WTC11 (cell line): ENCODE measurements at regions not wholly inside any gene's neighbourhood (a gene's known extent, or its start where the extent isn't known, plus 50 kb on each side); places are given as distances from the start of the nearest gene placed in this dataset.
A peak's percentile ranks its signal among the peaks of the same experiment; 100 is the strongest.

ENCODE experiments used
- ATAC-seq: fragments of 200-7000 bp; cut with Tn5 transposase; 2 replicates; pipeline ENCODE4 v1.10.0; 2021; ENCODE audit warnings: mild to moderate bottlenecking, moderate library complexity
- CTCF ChIA-PET: fragments of 300-600 bp; sonication (Branson Sonifier 250); formaldehyde crosslinking; loops from one replicate; lab custom pipeline; 2021; ENCODE audit warnings: antibody characterized with exemption; lab: Charles Lee
- POLR2A ChIA-PET: fragments of 350-600 bp; sonication (Branson Sonifier 250); formaldehyde crosslinking; loops from one replicate; lab custom pipeline; 2021; ENCODE audit warnings: antibody characterized with exemption; lab: Charles Lee
- DNase-seq: peaks from one replicate; pipeline ENCODE4 v3.0.0; 2021; ENCODE audit warnings: low spot score
- H3K27ac Mint-ChIP-seq: 2 replicates; pipeline ENCODE4 v1.8.0; 2021; ENCODE audit warnings: mixed read lengths
- H3K27me3 Mint-ChIP-seq: 2 replicates; pipeline ENCODE4 v1.8.0; 2021; ENCODE audit warnings: low read depth, mild to moderate bottlenecking, moderate library complexity, mixed read lengths
- H3K36me3 Mint-ChIP-seq: 2 replicates; pipeline ENCODE4 v1.8.0; 2021; ENCODE audit warnings: mixed read lengths
- H3K4me1 Mint-ChIP-seq: 2 replicates; pipeline ENCODE4 v1.8.0; 2022; ENCODE audit warnings: mixed read lengths
- H3K4me3 Mint-ChIP-seq: 2 replicates; pipeline ENCODE4 v1.8.0; 2021; ENCODE audit warnings: mild to moderate bottlenecking, moderate library complexity, mixed read lengths
- H3K9me3 Mint-ChIP-seq: 2 replicates; pipeline ENCODE4 v1.8.0; 2021; ENCODE audit warnings: mixed read lengths
- GABPB1 ChIP-seq: sonication (generic); formaldehyde crosslinking; IDR thresholded peaks from 2 replicates; pipeline ENCODE4 v1.8.1; 2023; ENCODE audit warnings: mild to moderate bottlenecking, missing genetic modification reagents
- HMGA2 ChIP-seq: fragments of 250-450 bp; sonication (Bioruptor Pico); IDR thresholded peaks from 2 replicates; pipeline ENCODE4 v1.4.0; 2021; ENCODE audit warnings: mild to moderate bottlenecking, moderate library complexity
- JAZF1 ChIP-seq: fragments of 250-450 bp; sonication (Bioruptor Pico); IDR thresholded peaks from 2 replicates; pipeline ENCODE4 v1.9.0; 2021; ENCODE audit warnings: moderate library complexity, mild to moderate bottlenecking, inconsistent platforms
- NR2C2 ChIP-seq: sonication (generic); formaldehyde crosslinking; IDR thresholded peaks from 2 replicates; pipeline ENCODE4 v1.8.0; 2022; ENCODE audit warnings: mild to moderate bottlenecking, missing genetic modification reagents
- RORB ChIP-seq: fragments of 250-450 bp; sonication (Bioruptor Pico); IDR thresholded peaks from 2 replicates; pipeline ENCODE4 v1.9.0; 2021; ENCODE audit warnings: mild to moderate bottlenecking
- SOX15 ChIP-seq: fragments of 250-450 bp; sonication (Bioruptor Pico); IDR thresholded peaks from 2 replicates; pipeline ENCODE4 v1.9.0; 2021; ENCODE audit warnings: mild to moderate bottlenecking
- ZNF121 ChIP-seq: sonication (generic); formaldehyde crosslinking; IDR thresholded peaks from 2 replicates; pipeline ENCODE4 v1.8.0; 2023; ENCODE audit warnings: missing genetic modification reagents
- ZNF396 ChIP-seq: fragments of 250-450 bp; sonication (Bioruptor Pico); IDR thresholded peaks from 2 replicates; pipeline ENCODE4 v1.8.0; 2021; ENCODE audit warnings: mild to moderate bottlenecking, moderate library complexity, borderline replicate concordance
- ZNF423 ChIP-seq: fragments of 250-450 bp; sonication (Bioruptor Pico); IDR thresholded peaks from 2 replicates; pipeline ENCODE4 v2.1.2; 2022; ENCODE audit warnings: mild to moderate bottlenecking, moderate library complexity
- TF ChIP-seq, protein P1 (sequence below): sonication (generic); formaldehyde crosslinking; IDR thresholded peaks from 2 replicates; pipeline ENCODE4 v1.8.0; 2022; ENCODE audit warnings: mild to moderate bottlenecking, missing genetic modification reagents
- TF ChIP-seq, protein P2 (sequence below): sonication (generic); formaldehyde crosslinking; IDR thresholded peaks from 2 replicates; pipeline ENCODE4 v1.8.0; 2022; ENCODE audit warnings: mild to moderate bottlenecking, missing genetic modification reagents
- TF ChIP-seq, protein P3 (sequence below): sonication (generic); formaldehyde crosslinking; IDR thresholded peaks from 2 replicates; pipeline ENCODE4 v1.8.0; 2023; ENCODE audit warnings: mild to moderate bottlenecking, missing genetic modification reagents
- TF ChIP-seq, protein P4 (sequence below): sonication (generic); formaldehyde crosslinking; IDR thresholded peaks from 2 replicates; pipeline ENCODE4 v1.8.1; 2022; ENCODE audit warnings: low read depth, mild to moderate bottlenecking, moderate library complexity, missing genetic modification reagents, borderline replicate concordance
- TF ChIP-seq, protein P5 (sequence below): sonication (generic); formaldehyde crosslinking; IDR thresholded peaks from 2 replicates; pipeline ENCODE4 v1.8.0; 2022; ENCODE audit warnings: mild to moderate bottlenecking, missing genetic modification reagents
- TF ChIP-seq, protein P6 (sequence below): fragments of 250-450 bp; sonication (Bioruptor Pico); IDR thresholded peaks from 2 replicates; pipeline ENCODE4 v1.9.0; 2021; ENCODE audit warnings: mild to moderate bottlenecking, borderline replicate concordance

DNA sequence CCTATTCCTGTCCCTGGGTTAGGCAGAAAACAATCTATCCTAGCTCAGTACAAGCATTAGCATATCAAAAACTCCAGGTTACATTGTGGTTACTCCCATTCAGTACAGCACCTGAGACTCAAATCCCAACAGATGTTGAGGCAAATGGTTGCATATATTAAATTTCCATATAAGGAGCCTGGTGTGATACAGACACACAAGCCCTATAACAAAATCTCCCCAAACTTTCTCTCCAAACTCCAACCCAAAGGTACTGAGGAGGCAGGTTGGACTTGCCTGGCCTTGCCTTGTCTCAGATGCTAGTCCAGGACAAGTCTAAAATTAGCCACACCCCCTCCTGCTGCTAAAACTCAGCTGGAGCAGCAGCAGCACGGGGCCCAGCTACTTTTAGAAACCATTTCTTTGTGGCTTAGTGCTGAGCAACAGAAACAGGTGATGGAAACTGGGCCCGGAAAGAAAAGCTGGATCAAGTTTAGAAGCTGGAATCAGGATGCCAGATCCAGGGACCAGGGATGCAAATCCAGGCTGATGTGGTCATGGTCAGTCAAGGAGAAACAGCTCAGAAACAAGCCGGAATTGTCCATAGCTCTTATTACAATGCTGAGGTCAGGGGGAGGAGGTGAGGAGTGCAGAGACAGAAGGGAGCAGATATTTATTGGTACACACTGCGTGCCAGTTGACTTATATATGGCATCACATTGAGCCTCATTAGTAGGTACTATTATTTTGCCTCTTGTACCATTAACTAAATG, 73.7 kb upstream of the AMOTL1 start:
- H3K4me3 Mint-ChIP-seq = no peak overlapping the region
- H3K4me1 Mint-ChIP-seq = peaks cover 21% of the 10 kb centered on the region
- ATAC-seq (peak; percentile 83), DNase-seq (no peak)
- ChIA-PET CTCF (interaction anchor here (1.1 to 2.9 kb wide), 4 partner anchors 12 to 92 kb away, joined by 3 to 9 read pairs (median 4); no protein-coding TSS in a partner anchor), POLR2A (no interaction called here)
- H3K27me3 Mint-ChIP-seq = no peaks in the 10 kb centered on the region; the same call in 1 of the 2 replicates
- TF ChIP-seq, protein P1, sequence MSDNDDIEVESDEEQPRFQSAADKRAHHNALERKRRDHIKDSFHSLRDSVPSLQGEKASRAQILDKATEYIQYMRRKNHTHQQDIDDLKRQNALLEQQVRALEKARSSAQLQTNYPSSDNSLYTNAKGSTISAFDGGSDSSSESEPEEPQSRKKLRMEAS (CRISPR knock-in tag) = no peak
- no peak for TF ChIP-seq ZNF423 (CRISPR knock-in tag)
- TF ChIP-seq, protein P2, sequence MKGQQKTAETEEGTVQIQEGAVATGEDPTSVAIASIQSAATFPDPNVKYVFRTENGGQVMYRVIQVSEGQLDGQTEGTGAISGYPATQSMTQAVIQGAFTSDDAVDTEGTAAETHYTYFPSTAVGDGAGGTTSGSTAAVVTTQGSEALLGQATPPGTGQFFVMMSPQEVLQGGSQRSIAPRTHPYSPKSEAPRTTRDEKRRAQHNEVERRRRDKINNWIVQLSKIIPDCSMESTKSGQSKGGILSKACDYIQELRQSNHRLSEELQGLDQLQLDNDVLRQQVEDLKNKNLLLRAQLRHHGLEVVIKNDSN (CRISPR knock-in tag) = no peak
- no peak for TF ChIP-seq ZNF396 (CRISPR knock-in tag)
- no peak for TF ChIP-seq GABPB1 (CRISPR knock-in tag)
- no peak for TF ChIP-seq ZNF121 (CRISPR knock-in tag)
- TF ChIP-seq, protein P3, sequence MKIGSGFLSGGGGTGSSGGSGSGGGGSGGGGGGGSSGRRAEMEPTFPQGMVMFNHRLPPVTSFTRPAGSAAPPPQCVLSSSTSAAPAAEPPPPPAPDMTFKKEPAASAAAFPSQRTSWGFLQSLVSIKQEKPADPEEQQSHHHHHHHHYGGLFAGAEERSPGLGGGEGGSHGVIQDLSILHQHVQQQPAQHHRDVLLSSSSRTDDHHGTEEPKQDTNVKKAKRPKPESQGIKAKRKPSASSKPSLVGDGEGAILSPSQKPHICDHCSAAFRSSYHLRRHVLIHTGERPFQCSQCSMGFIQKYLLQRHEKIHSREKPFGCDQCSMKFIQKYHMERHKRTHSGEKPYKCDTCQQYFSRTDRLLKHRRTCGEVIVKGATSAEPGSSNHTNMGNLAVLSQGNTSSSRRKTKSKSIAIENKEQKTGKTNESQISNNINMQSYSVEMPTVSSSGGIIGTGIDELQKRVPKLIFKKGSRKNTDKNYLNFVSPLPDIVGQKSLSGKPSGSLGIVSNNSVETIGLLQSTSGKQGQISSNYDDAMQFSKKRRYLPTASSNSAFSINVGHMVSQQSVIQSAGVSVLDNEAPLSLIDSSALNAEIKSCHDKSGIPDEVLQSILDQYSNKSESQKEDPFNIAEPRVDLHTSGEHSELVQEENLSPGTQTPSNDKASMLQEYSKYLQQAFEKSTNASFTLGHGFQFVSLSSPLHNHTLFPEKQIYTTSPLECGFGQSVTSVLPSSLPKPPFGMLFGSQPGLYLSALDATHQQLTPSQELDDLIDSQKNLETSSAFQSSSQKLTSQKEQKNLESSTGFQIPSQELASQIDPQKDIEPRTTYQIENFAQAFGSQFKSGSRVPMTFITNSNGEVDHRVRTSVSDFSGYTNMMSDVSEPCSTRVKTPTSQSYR (CRISPR knock-in tag) = no peak
- TF ChIP-seq, protein P4, sequence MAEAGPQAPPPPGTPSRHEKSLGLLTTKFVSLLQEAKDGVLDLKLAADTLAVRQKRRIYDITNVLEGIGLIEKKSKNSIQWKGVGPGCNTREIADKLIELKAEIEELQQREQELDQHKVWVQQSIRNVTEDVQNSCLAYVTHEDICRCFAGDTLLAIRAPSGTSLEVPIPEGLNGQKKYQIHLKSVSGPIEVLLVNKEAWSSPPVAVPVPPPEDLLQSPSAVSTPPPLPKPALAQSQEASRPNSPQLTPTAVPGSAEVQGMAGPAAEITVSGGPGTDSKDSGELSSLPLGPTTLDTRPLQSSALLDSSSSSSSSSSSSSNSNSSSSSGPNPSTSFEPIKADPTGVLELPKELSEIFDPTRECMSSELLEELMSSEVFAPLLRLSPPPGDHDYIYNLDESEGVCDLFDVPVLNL (CRISPR knock-in tag) = no peak
- no peak for TF ChIP-seq NR2C2 (CRISPR knock-in tag)
- TF ChIP-seq JAZF1 (CRISPR knock-in tag) = no peak
- TF ChIP-seq HMGA2 = no peak
- TF ChIP-seq, protein P5, sequence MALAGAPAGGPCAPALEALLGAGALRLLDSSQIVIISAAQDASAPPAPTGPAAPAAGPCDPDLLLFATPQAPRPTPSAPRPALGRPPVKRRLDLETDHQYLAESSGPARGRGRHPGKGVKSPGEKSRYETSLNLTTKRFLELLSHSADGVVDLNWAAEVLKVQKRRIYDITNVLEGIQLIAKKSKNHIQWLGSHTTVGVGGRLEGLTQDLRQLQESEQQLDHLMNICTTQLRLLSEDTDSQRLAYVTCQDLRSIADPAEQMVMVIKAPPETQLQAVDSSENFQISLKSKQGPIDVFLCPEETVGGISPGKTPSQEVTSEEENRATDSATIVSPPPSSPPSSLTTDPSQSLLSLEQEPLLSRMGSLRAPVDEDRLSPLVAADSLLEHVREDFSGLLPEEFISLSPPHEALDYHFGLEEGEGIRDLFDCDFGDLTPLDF (CRISPR knock-in tag) = no peak
- TF ChIP-seq RORB (CRISPR knock-in tag) = no peak
- TF ChIP-seq, protein P6, sequence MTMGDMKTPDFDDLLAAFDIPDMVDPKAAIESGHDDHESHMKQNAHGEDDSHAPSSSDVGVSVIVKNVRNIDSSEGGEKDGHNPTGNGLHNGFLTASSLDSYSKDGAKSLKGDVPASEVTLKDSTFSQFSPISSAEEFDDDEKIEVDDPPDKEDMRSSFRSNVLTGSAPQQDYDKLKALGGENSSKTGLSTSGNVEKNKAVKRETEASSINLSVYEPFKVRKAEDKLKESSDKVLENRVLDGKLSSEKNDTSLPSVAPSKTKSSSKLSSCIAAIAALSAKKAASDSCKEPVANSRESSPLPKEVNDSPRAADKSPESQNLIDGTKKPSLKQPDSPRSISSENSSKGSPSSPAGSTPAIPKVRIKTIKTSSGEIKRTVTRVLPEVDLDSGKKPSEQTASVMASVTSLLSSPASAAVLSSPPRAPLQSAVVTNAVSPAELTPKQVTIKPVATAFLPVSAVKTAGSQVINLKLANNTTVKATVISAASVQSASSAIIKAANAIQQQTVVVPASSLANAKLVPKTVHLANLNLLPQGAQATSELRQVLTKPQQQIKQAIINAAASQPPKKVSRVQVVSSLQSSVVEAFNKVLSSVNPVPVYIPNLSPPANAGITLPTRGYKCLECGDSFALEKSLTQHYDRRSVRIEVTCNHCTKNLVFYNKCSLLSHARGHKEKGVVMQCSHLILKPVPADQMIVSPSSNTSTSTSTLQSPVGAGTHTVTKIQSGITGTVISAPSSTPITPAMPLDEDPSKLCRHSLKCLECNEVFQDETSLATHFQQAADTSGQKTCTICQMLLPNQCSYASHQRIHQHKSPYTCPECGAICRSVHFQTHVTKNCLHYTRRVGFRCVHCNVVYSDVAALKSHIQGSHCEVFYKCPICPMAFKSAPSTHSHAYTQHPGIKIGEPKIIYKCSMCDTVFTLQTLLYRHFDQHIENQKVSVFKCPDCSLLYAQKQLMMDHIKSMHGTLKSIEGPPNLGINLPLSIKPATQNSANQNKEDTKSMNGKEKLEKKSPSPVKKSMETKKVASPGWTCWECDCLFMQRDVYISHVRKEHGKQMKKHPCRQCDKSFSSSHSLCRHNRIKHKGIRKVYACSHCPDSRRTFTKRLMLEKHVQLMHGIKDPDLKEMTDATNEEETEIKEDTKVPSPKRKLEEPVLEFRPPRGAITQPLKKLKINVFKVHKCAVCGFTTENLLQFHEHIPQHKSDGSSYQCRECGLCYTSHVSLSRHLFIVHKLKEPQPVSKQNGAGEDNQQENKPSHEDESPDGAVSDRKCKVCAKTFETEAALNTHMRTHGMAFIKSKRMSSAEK (CRISPR knock-in tag) = no peak
- TF ChIP-seq SOX15 (CRISPR knock-in tag) = no peak
- H3K36me3 Mint-ChIP-seq = peaks cover 24% of the 10 kb centered on the region
- H3K27ac Mint-ChIP-seq = peak overlapping the region; percentile 11; the same call in 1 of the 2 replicates
- peaks cover 22% of the 10 kb centered on the region for H3K9me3 Mint-ChIP-seq
